ENCODE measurements at regions not wholly inside any gene's neighbourhood (a gene's known extent, or its start where the extent isn't known, plus 50 kb on each side); places are given as distances from the start of the nearest gene placed in this dataset.
"Not testable (repeated sequence)": the region's sequence is repeated elsewhere in the genome, so short reads cannot be mapped to it uniquely, and the experiment has no call there.

- not testable (repeated sequence) for TF ChIP-seq CTCF, POLR2A (IDR thresholded peaks at IDR 0.05)
Measured at GRCh38 chr17:21572148-21572547, 120.2 kb upstream of the KCNJ18 start.

Data from stomach (tissue), 4 donors.